ENCODE measurements at regions not wholly inside any gene's neighbourhood (a gene's known extent, or its start where the extent isn't known, plus 50 kb on each side); places are given as distances from the start of the nearest gene placed in this dataset.

DNA sequence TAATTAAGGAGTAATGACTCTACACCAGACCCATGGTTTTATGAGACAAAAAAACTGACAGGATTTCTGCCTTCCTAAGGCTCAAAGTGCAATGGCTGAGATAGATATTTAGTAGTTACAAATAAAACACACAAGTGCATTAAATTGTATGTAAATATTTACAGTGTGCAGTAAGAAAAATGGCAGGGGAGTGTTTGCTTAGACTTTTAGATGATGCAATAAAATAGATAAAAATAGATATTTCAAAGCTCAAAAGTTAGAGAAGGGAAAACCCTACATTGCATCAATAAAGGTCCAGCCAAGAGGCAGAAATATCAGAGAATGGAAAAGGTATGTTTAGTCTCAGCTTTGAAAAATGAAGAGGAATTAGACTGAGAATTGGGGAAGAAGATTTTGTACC lies 226.3 kb upstream of the FGGY start:
- Histone ChIP-seq H3K79me1 (ENCODE audit: low read depth, low read length) (no peaks in the 10 kb centered on the region), H2AFZ (ENCODE audit: low read length) (peak overlapping the region; percentile 8), H2BK12ac (ENCODE audit: low read length) (no peak overlapping the region), H3K27me3 (ENCODE audit: control insufficient read depth in 3 of 3, insufficient read depth in 3 of 3, low read depth in 1 of 3, low read length in 3 of 3) (no peaks in the 10 kb centered on the region), H3K27ac (replicated peaks; ENCODE audit: low read length) (no peak overlapping the region), H3K4me2 (ENCODE audit: insufficient read depth, low read length, poor library complexity, severe bottlenecking) (no peak overlapping the region), H4K8ac (ENCODE audit: low read depth, low read length) (no peak overlapping the region), H3K23ac (ENCODE audit: low read depth, low read length, poor library complexity) (no peak overlapping the region), H3K4me3 (ENCODE audit: low read length in 2 of 2) (no peak overlapping the region), H2BK15ac (ENCODE audit: low read length) (no peak overlapping the region), H3K4me1 (ENCODE audit: control insufficient read depth in 2 of 2, insufficient read depth in 1 of 2, low read depth in 1 of 2, low read length in 2 of 2) (peaks cover 6 to 12% of the 10 kb centered on the region in 2 donors), H2AK5ac (ENCODE audit: low read depth, low read length) (no peak overlapping the region), H3K9ac (ENCODE audit: low read depth, low read length, poor library complexity) (no peak overlapping the region), H3K4ac (ENCODE audit: low read length) (no peak overlapping the region), H3K18ac (ENCODE audit: low read length) (no peak overlapping the region), H3K14ac (ENCODE audit: low read length) (no peak overlapping the region), H2BK5ac (ENCODE audit: low read length) (no peak overlapping the region), H3K9me3 (replicated peaks in 1 of 2; ENCODE audit: control insufficient read depth in 2 of 2, insufficient read depth in 1 of 2, low read depth in 1 of 2, low read length in 2 of 2) (no peaks in the 10 kb centered on the region), H3K36me3 (replicated peaks in 1 of 2; ENCODE audit: control insufficient read depth in 2 of 2, insufficient read depth in 2 of 2, low read length in 2 of 2) (no peaks in the 10 kb centered on the region), H2BK120ac (ENCODE audit: low read depth, low read length) (no peak overlapping the region), H4K91ac (ENCODE audit: low read depth, low read length, poor library complexity) (no peak overlapping the region)
- no peak for DNase-seq (ENCODE audit: low spot score)

DNA sequence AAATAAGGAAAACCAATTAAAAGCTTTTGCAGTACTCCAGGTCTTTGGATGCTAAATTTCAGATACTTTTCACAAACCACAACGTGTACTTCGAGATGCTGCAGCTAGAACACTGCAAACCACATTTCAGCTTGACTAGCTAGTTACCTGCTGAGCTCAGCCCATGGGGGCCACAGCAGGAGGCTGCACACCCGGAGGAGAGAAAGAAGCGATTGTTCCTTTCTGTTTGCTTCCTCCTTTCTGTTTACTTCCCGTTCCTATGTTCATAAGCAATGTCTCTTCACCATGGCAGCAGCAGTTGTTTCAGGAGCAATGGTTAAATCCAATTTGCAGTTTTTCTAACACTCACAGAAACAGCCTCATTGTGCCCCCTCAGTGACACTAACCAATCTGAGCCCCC lies 225.6 kb upstream of the FGGY start:
- Histone ChIP-seq H4K8ac (ENCODE audit: low read depth, low read length) (no peak overlapping the region), H3K4ac (ENCODE audit: low read length) (no peak overlapping the region), H4K91ac (ENCODE audit: low read depth, low read length, poor library complexity) (no peak overlapping the region), H3K79me1 (ENCODE audit: low read depth, low read length) (no peaks in the 10 kb centered on the region), H3K9me3 (replicated peaks in 1 of 2; ENCODE audit: control insufficient read depth in 2 of 2, insufficient read depth in 1 of 2, low read depth in 1 of 2, low read length in 2 of 2) (no peaks in the 10 kb centered on the region), H2BK120ac (ENCODE audit: low read depth, low read length) (no peak overlapping the region), H2BK12ac (ENCODE audit: low read length) (no peak overlapping the region), H3K14ac (ENCODE audit: low read length) (no peak overlapping the region), H3K18ac (ENCODE audit: low read length) (no peak overlapping the region), H2AFZ (ENCODE audit: low read length) (peak overlapping the region; percentile 8), H3K36me3 (replicated peaks in 1 of 2; ENCODE audit: control insufficient read depth in 2 of 2, insufficient read depth in 2 of 2, low read length in 2 of 2) (no peaks in the 10 kb centered on the region), H2BK5ac (ENCODE audit: low read length) (no peak overlapping the region), H3K4me3 (ENCODE audit: low read length in 2 of 2) (no peak overlapping the region), H3K23ac (ENCODE audit: low read depth, low read length, poor library complexity) (no peak overlapping the region), H2BK15ac (ENCODE audit: low read length) (no peak overlapping the region), H3K27ac (replicated peaks; ENCODE audit: low read length) (no peak overlapping the region), H3K4me1 (ENCODE audit: control insufficient read depth in 2 of 2, insufficient read depth in 1 of 2, low read depth in 1 of 2, low read length in 2 of 2) (peaks cover 6 to 12% of the 10 kb centered on the region in 2 donors), H3K27me3 (ENCODE audit: control insufficient read depth in 3 of 3, insufficient read depth in 3 of 3, low read depth in 1 of 3, low read length in 3 of 3) (no peaks in the 10 kb centered on the region), H2AK5ac (ENCODE audit: low read depth, low read length) (no peak overlapping the region), H3K4me2 (ENCODE audit: insufficient read depth, low read length, poor library complexity, severe bottlenecking) (no peak overlapping the region), H3K9ac (ENCODE audit: low read depth, low read length, poor library complexity) (no peak overlapping the region)
- DNase-seq (ENCODE audit: low spot score): no peak
- WGBS, 2 donors (ENCODE audit: extremely low coverage in 2 of 2, insufficient read length in 2 of 2, insufficient replicate concordance in 1 of 2): no CpG with 5 or more reads among the region's 5 CpGs

DNA sequence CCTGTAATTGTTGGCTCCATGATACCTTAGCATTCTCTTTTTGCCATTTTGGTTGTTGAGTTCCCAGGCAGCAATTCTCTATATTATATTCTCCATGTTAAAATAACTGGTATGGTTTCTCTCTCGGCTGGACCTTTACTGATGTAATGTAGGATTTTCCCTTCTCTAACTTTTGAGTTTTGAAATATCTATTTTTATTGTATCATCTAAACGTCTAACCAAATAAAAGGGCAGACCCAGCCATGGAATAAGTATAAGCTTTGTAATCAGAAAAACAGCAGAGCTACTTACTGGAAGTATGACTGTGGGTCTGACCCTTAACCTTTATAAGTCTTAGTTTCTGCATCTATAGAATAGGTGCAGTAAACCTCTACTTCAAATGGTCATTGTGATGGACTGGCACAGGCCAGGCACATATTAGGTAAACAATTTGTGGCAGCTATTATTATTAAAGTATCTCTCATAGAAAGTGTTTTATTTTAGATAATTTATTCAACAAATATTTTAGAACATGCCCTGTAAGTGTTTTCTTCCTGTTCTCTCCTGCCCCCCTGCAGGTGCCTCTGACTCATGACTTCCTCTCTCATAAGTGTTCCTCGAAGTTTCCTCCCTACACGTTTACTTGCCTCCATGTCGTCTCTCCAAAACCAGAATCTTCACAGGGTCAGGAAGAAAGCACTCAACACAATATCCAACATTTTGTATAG lies 224.9 kb upstream of the FGGY start:
- H2AK5ac ChIP-seq (ENCODE audit: low read depth, low read length): no peak overlapping the region
- no peak for DNase-seq (ENCODE audit: low spot score)
- whole genome bisulfite sequencing, 2 donors (ENCODE audit: extremely low coverage in 2 of 2, insufficient read length in 2 of 2, insufficient replicate concordance in 1 of 2): no CpG with 5 or more reads among the region's 5 CpGs

DNA sequence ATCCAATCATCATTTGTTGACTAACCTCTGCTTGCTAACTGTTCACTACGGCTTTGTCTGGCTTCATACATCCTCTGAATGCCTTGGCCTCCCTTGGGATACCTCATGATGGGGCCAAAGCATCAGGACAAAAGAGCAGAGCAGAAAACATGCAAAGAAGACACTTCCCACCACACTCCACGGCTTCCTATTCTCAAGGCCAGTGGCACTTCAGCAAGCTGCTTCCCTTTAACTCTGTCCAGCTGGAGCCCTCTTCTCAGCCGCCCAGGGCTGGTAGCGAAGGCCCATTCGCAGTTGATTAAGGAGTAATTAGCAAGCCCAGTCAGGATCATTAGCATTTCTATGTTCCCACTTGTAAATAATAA lies 224.3 kb upstream of the FGGY start:
- Histone ChIP-seq H3K9me3 (replicated peaks in 1 of 2; ENCODE audit: control insufficient read depth in 2 of 2, insufficient read depth in 1 of 2, low read depth in 1 of 2, low read length in 2 of 2) (no peaks in the 10 kb centered on the region), H3K4me2 (ENCODE audit: insufficient read depth, low read length, poor library complexity, severe bottlenecking) (no peak overlapping the region), H3K14ac (ENCODE audit: low read length) (no peak overlapping the region), H3K4ac (ENCODE audit: low read length) (no peak overlapping the region), H3K23ac (ENCODE audit: low read depth, low read length, poor library complexity) (no peak overlapping the region), H3K18ac (ENCODE audit: low read length) (no peak overlapping the region), H2BK120ac (ENCODE audit: low read depth, low read length) (no peak overlapping the region), H3K79me1 (ENCODE audit: low read depth, low read length) (no peaks in the 10 kb centered on the region), H2BK5ac (ENCODE audit: low read length) (no peak overlapping the region), H3K27me3 (ENCODE audit: control insufficient read depth in 3 of 3, insufficient read depth in 3 of 3, low read depth in 1 of 3, low read length in 3 of 3) (no peaks in the 10 kb centered on the region), H4K91ac (ENCODE audit: low read depth, low read length, poor library complexity) (no peak overlapping the region), H4K8ac (ENCODE audit: low read depth, low read length) (no peak overlapping the region), H2BK12ac (ENCODE audit: low read length) (no peak overlapping the region), H3K27ac (replicated peaks; ENCODE audit: low read length) (no peak overlapping the region), H3K4me3 (ENCODE audit: low read length in 2 of 2) (no peak overlapping the region), H3K9ac (ENCODE audit: low read depth, low read length, poor library complexity) (no peak overlapping the region), H2AK5ac (ENCODE audit: low read depth, low read length) (no peak overlapping the region), H3K4me1 (ENCODE audit: control insufficient read depth in 2 of 2, insufficient read depth in 1 of 2, low read depth in 1 of 2, low read length in 2 of 2) (peaks cover 6 to 12% of the 10 kb centered on the region in 2 donors), H2AFZ (ENCODE audit: low read length) (peak overlapping the region; percentile 72), H3K36me3 (replicated peaks in 1 of 2; ENCODE audit: control insufficient read depth in 2 of 2, insufficient read depth in 2 of 2, low read length in 2 of 2) (no peaks in the 10 kb centered on the region), H2BK15ac (ENCODE audit: low read length) (no peak overlapping the region)
- WGBS, 2 donors (ENCODE audit: extremely low coverage in 2 of 2, insufficient read length in 2 of 2, insufficient replicate concordance in 1 of 2): no CpG with 5 or more reads among the region's 5 CpGs
- no peak for DNase-seq (ENCODE audit: low spot score)

More for the DNA sequence above, 224.9 kb upstream of the FGGY start:
- Histone ChIP-seq H2BK12ac (ENCODE audit: low read length) (no peak overlapping the region), H3K18ac (ENCODE audit: low read length) (no peak overlapping the region), H3K9ac (ENCODE audit: low read depth, low read length, poor library complexity) (no peak overlapping the region), H3K4me3 (ENCODE audit: low read length in 2 of 2) (no peak overlapping the region), H4K8ac (ENCODE audit: low read depth, low read length) (no peak overlapping the region), H3K23ac (ENCODE audit: low read depth, low read length, poor library complexity) (no peak overlapping the region), H3K9me3 (replicated peaks in 1 of 2; ENCODE audit: control insufficient read depth in 2 of 2, insufficient read depth in 1 of 2, low read depth in 1 of 2, low read length in 2 of 2) (no peaks in the 10 kb centered on the region), H3K14ac (ENCODE audit: low read length) (no peak overlapping the region), H3K4ac (ENCODE audit: low read length) (no peak overlapping the region), H2BK5ac (ENCODE audit: low read length) (no peak overlapping the region), H2BK15ac (ENCODE audit: low read length) (no peak overlapping the region), H3K27me3 (ENCODE audit: control insufficient read depth in 3 of 3, insufficient read depth in 3 of 3, low read depth in 1 of 3, low read length in 3 of 3) (no peaks in the 10 kb centered on the region), H3K36me3 (replicated peaks in 1 of 2; ENCODE audit: control insufficient read depth in 2 of 2, insufficient read depth in 2 of 2, low read length in 2 of 2) (no peaks in the 10 kb centered on the region), H3K4me2 (ENCODE audit: insufficient read depth, low read length, poor library complexity, severe bottlenecking) (no peak overlapping the region), H2AFZ (ENCODE audit: low read length) (peak overlapping the region; percentile 72), H3K4me1 (ENCODE audit: control insufficient read depth in 2 of 2, insufficient read depth in 1 of 2, low read depth in 1 of 2, low read length in 2 of 2) (peaks cover 6 to 12% of the 10 kb centered on the region in 2 donors), H3K79me1 (ENCODE audit: low read depth, low read length) (no peaks in the 10 kb centered on the region), H3K27ac (replicated peaks; ENCODE audit: low read length) (no peak overlapping the region), H2BK120ac (ENCODE audit: low read depth, low read length) (no peak overlapping the region), H4K91ac (ENCODE audit: low read depth, low read length, poor library complexity) (no peak overlapping the region)
